Smooth muscle cell (in vitro differentiated cells): ENCODE measurements at regions not wholly inside any gene's neighbourhood (a gene's known extent, or its start where the extent isn't known, plus 50 kb on each side); places are given as distances from the start of the nearest gene placed in this dataset.

Experiments
- DNase-seq: peaks from one replicate; lab custom pipeline; 2025; ENCODE audit not compliant: unreplicated experiment; lab: John Stamatoyannopoulos, UW
- H2AFZ ChIP-seq: fragments of 200-600 bp; sonication (generic); 2 replicates; pipeline ENCODE4 v1.6.0; 2016; ENCODE audit warnings: antibody characterized with exemption, low read depth, mild to moderate bottlenecking
- H3F3A ChIP-seq: fragments of 200-600 bp; sonication (generic); 2 replicates; pipeline ENCODE4 v1.6.0; 2017; ENCODE audit warnings: antibody characterized with exemption, low read depth
- H3K27ac ChIP-seq: fragments of 200-600 bp; sonication (generic); 2 replicates; pipeline ENCODE4 v1.5.1; 2016; ENCODE audit warnings: low read depth, mild to moderate bottlenecking
- H3K27me3 ChIP-seq: fragments of 200-600 bp; sonication (generic); 2 replicates; pipeline ENCODE4 v1.6.1; 2016; ENCODE audit warnings: low read depth, mild to moderate bottlenecking
- H3K36me3 ChIP-seq: fragments of 200-600 bp; sonication (generic); 2 replicates; pipeline ENCODE4 v1.5.1; 2016; ENCODE audit warnings: low read depth
- H3K4me1 ChIP-seq: fragments of 200-600 bp; sonication (generic); 2 replicates; pipeline ENCODE4 v1.5.1; 2016; ENCODE audit warnings: low read depth
- H3K4me2 ChIP-seq: fragments of 200-600 bp; sonication (generic); 2 replicates; pipeline ENCODE4 v1.6.0; 2016; ENCODE audit warnings: mild to moderate bottlenecking
- H3K4me3 ChIP-seq: fragments of 200-600 bp; sonication (generic); 2 replicates; pipeline ENCODE4 v1.5.1; 2016; ENCODE audit warnings: mild to moderate bottlenecking
- H3K79me2 ChIP-seq: fragments of 200-600 bp; sonication (generic); 2 replicates; pipeline ENCODE4 v1.6.0; 2016; ENCODE audit warnings: low read depth, mild to moderate bottlenecking
- H3K9ac ChIP-seq: fragments of 200-600 bp; sonication (generic); 2 replicates; pipeline ENCODE4 v1.6.0; 2016; ENCODE audit warnings: low read depth
- H3K9me3 ChIP-seq: fragments of 200-600 bp; sonication (generic); replicated peaks from 2 replicates; pipeline ENCODE4 v1.5.1; 2016; ENCODE audit warnings: low read depth
- H4K20me1 ChIP-seq: fragments of 200-600 bp; sonication (generic); 2 replicates; pipeline ENCODE4 v1.6.0; 2016; ENCODE audit warnings: low read depth
- CTCF ChIP-seq: fragments of 200-600 bp; sonication (generic); IDR thresholded peaks from 2 replicates; pipeline ENCODE4 v1.5.1; 2017; ENCODE audit warnings: borderline replicate concordance, mild to moderate bottlenecking, antibody characterized with exemption; ENCODE audit not compliant: insufficient read depth, poor library complexity, severe bottlenecking
- WGBS: methylation state at CpG from one replicate; pipeline ENCODE4 v1.1.7; 2016; ENCODE audit warnings: low lambda C conversion rate; 5-methylcytosine and 5-hydroxymethylcytosine counted together

DNA sequence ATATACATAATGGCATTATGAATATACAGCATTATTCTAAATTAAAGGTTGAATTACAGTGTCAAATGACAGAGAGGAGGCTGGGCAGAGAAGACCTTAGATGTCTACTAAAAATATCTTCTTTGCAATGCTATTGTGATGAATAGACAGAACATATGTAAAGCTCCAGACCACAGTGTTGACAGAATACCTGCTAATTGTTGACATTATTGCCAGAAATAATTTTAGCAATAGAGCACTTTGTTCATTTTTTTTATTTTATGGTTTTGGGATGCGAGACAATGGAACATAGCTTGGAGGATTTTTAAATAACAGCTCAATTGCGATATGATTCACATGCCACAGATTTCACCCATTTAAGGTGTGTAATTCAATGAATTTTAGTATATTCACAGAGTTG is 508.8 kb downstream of the PSAT1 start:
- 100% methylated on average over 2 of the region's 2 CpGs for WGBS
- H3K27ac ChIP-seq, result no peak overlapping the region
- peaks cover 14% of the 10 kb centered on the region for H3K4me1 ChIP-seq
- TF ChIP-seq CTCF, result no peak
- no peak overlapping the region for H3K4me3 ChIP-seq
- no peak overlapping the region for H3K9ac ChIP-seq
- H4K20me1 ChIP-seq, result no peaks in the 10 kb centered on the region
- H3K36me3 ChIP-seq, result no peaks in the 10 kb centered on the region
- no peaks in the 10 kb centered on the region for H3K27me3 ChIP-seq
- no peaks in the 10 kb centered on the region for H3K9me3 ChIP-seq
- no peak overlapping the region for H2AFZ ChIP-seq
- H3K79me2 ChIP-seq, result no peaks in the 10 kb centered on the region
- no peaks in the 10 kb centered on the region for H3F3A ChIP-seq
- H3K4me2 ChIP-seq, result no peak overlapping the region
- no peak for DNase-seq

GRCh38 chr9:78806492-78807160 is 509.7 kb downstream of the PSAT1 start:
- no peaks in the 10 kb centered on the region for H4K20me1 ChIP-seq
- H3F3A ChIP-seq, result no peaks in the 10 kb centered on the region
- H3K27me3 ChIP-seq, result no peaks in the 10 kb centered on the region
- no peaks in the 10 kb centered on the region for H3K36me3 ChIP-seq
- H3K4me2 ChIP-seq, result no peak overlapping the region
- H3K9me3 ChIP-seq, result no peaks in the 10 kb centered on the region
- H3K4me3 ChIP-seq, result no peak overlapping the region
- H3K9ac ChIP-seq, result no peak overlapping the region
- no peak overlapping the region for H2AFZ ChIP-seq
- no peak overlapping the region for H3K27ac ChIP-seq
- 93% methylated on average over 4 of the region's 4 CpGs for WGBS
- peaks cover 14% of the 10 kb centered on the region for H3K4me1 ChIP-seq
- H3K79me2 ChIP-seq, result no peaks in the 10 kb centered on the region
- DNase-seq, result no peak
- TF ChIP-seq CTCF, result no peak

GRCh38 chr9:78807286-78807685 is 510.4 kb downstream of the PSAT1 start:
- Histone ChIP-seq H3K9ac (no peak overlapping the region), H3K36me3 (no peaks in the 10 kb centered on the region), H3K9me3 (no peaks in the 10 kb centered on the region), H3F3A (no peaks in the 10 kb centered on the region), H4K20me1 (no peaks in the 10 kb centered on the region), H3K4me1 (peaks cover 14% of the 10 kb centered on the region), H3K79me2 (no peaks in the 10 kb centered on the region), H3K27ac (no peak overlapping the region), H3K4me2 (no peak overlapping the region), H2AFZ (no peak overlapping the region), H3K27me3 (no peaks in the 10 kb centered on the region), H3K4me3 (no peak overlapping the region)
- TF ChIP-seq CTCF, result no peak
- no peak for DNase-seq
- WGBS, result 82% methylated on average over 4 of the region's 4 CpGs

GRCh38 chr9:78808048-78808447 is 511.1 kb downstream of the PSAT1 start:
- H3K4me3 ChIP-seq, result no peak overlapping the region
- no peak for DNase-seq
- no peaks in the 10 kb centered on the region for H4K20me1 ChIP-seq
- no peak overlapping the region for H2AFZ ChIP-seq
- no peak overlapping the region for H3K27ac ChIP-seq
- no peaks in the 10 kb centered on the region for H3K79me2 ChIP-seq
- H3K9ac ChIP-seq, result no peak overlapping the region
- WGBS, result 94% methylated on average over 3 of the region's 3 CpGs
- no peaks in the 10 kb centered on the region for H3K36me3 ChIP-seq
- peaks cover 14% of the 10 kb centered on the region for H3K4me1 ChIP-seq
- H3K9me3 ChIP-seq, result no peaks in the 10 kb centered on the region
- no peak overlapping the region for H3K4me2 ChIP-seq
- TF ChIP-seq CTCF, result no peak
- H3F3A ChIP-seq, result no peaks in the 10 kb centered on the region
- H3K27me3 ChIP-seq, result no peaks in the 10 kb centered on the region
